ENCODE measurements at regions not wholly inside any gene's neighbourhood (a gene's known extent, or its start where the extent isn't known, plus 50 kb on each side); places are given as distances from the start of the nearest gene placed in this dataset.

GRCh38 chr10:83934062-83934461 is 205.2 kb upstream of the GHITM start:
- TF ChIP-seq ZFX (IDR thresholded peaks at IDR 0.05): no peak
- TF ChIP-seq CTCF (IDR thresholded peaks at IDR 0.05 in 2 of 3, conservative IDR thresholded peaks at IDR 0.05 in 1 of 3; ENCODE audit: borderline replicate concordance in 1 of 3, insufficient read depth in 1 of 3, low read depth in 2 of 3, low read length in 2 of 3): no peak
- TF ChIP-seq EZH2 (IDR thresholded peaks at IDR 0.05): no peak
- TF ChIP-seq, protein P1, sequence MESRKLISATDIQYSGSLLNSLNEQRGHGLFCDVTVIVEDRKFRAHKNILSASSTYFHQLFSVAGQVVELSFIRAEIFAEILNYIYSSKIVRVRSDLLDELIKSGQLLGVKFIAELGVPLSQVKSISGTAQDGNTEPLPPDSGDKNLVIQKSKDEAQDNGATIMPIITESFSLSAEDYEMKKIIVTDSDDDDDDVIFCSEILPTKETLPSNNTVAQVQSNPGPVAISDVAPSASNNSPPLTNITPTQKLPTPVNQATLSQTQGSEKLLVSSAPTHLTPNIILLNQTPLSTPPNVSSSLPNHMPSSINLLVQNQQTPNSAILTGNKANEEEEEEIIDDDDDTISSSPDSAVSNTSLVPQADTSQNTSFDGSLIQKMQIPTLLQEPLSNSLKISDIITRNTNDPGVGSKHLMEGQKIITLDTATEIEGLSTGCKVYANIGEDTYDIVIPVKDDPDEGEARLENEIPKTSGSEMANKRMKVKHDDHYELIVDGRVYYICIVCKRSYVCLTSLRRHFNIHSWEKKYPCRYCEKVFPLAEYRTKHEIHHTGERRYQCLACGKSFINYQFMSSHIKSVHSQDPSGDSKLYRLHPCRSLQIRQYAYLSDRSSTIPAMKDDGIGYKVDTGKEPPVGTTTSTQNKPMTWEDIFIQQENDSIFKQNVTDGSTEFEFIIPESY (IDR thresholded peaks at IDR 0.05; ENCODE audit: extremely low read depth, insufficient replicate concordance, low read length): no peak
- TF ChIP-seq SP1 (IDR thresholded peaks at IDR 0.05; ENCODE audit: low read depth): no peak
- no peak for TF ChIP-seq POLR2AphosphoS5 (IDR thresholded peaks at IDR 0.05; ENCODE audit: low read depth, low read length)
- TF ChIP-seq YY1 (IDR thresholded peaks at IDR 0.05; ENCODE audit: extremely low read depth, insufficient replicate concordance, low read depth, low read length): no peak
- TF ChIP-seq SIN3A (IDR thresholded peaks at IDR 0.05; ENCODE audit: low read depth): no peak
- no peak for TF ChIP-seq ZNF274 (IDR thresholded peaks at IDR 0.05; ENCODE audit: low read depth, low read length)
- no peak for TF ChIP-seq POLR2A (IDR thresholded peaks at IDR 0.05; ENCODE audit: borderline replicate concordance, extremely low read depth, insufficient read depth, insufficient read length)

All from HCT116 (cell line).